Fibroblast of skin of right biceps (primary cell): ENCODE measurements at regions not wholly inside any gene's neighbourhood (a gene's known extent, or its start where the extent isn't known, plus 50 kb on each side); places are given as distances from the start of the nearest gene placed in this dataset.
"Not testable (repeated sequence)": the region's sequence is repeated elsewhere in the genome, so short reads cannot be mapped to it uniquely, and the experiment has no call there.

Experiments
- DNase-seq: peaks from one replicate; pipeline ENCODE4 v3.0.0-alpha.2; 2013

- no peak for DNase-seq
These were observed 501.7 kb downstream of the STK39 start for GRCh38 chr2:167745667-167746066.

- DNase-seq: not testable (repeated sequence)
These were observed 507.5 kb downstream of the STK39 start for GRCh38 chr2:167739921-167740320.

- no peak for DNase-seq
These were observed 513.6 kb downstream of the STK39 start for GRCh38 chr2:167733747-167734146.

GRCh38 chr2:167732326-167732725 lies 515.1 kb downstream of the STK39 start:
- DNase-seq: no peak

GRCh38 chr2:167729911-167730310 lies 517.5 kb downstream of the STK39 start:
- DNase-seq: no peak

GRCh38 chr2:167726788-167727187 lies 520.6 kb downstream of the STK39 start:
- DNase-seq: no peak

- DNase-seq: no peak
These were observed 525.8 kb downstream of the STK39 start for GRCh38 chr2:167721593-167721992.

- DNase-seq: no peak
These were observed 528.0 kb downstream of the STK39 start for GRCh38 chr2:167719410-167719809.

- DNase-seq: no peak
These were observed 528.8 kb downstream of the STK39 start for GRCh38 chr2:167718560-167718959.

- no peak for DNase-seq
These were observed 531.5 kb downstream of the STK39 start for GRCh38 chr2:167715932-167716331.

- not testable (repeated sequence) for DNase-seq
These were observed 531.9 kb downstream of the STK39 start for GRCh38 chr2:167715498-167715897.

GRCh38 chr2:167712275-167712674 lies 535.1 kb downstream of the STK39 start:
- DNase-seq: no peak

GRCh38 chr2:167708998-167709397 lies 538.4 kb downstream of the STK39 start:
- DNase-seq: no peak

- no peak for DNase-seq
These were observed 540.6 kb downstream of the STK39 start for GRCh38 chr2:167706800-167707199.

GRCh38 chr2:167703441-167703840 lies 544.0 kb downstream of the STK39 start:
- DNase-seq: no peak

- no peak for DNase-seq
These were observed 545.2 kb downstream of the STK39 start for GRCh38 chr2:167702227-167702626.

- no peak for DNase-seq
These were observed 545.7 kb downstream of the STK39 start for GRCh38 chr2:167701651-167702050.

GRCh38 chr2:167697948-167698347 lies 549.4 kb downstream of the STK39 start:
- no peak for DNase-seq

GRCh38 chr2:167697194-167697593 lies 550.2 kb downstream of the STK39 start:
- no peak for DNase-seq

GRCh38 chr2:167692936-167693335 lies 554.5 kb downstream of the STK39 start:
- no peak for DNase-seq

- no peak for DNase-seq
These were observed 555.2 kb downstream of the STK39 start for GRCh38 chr2:167692191-167692590.

- DNase-seq: no peak
These were observed 558.0 kb downstream of the STK39 start for GRCh38 chr2:167689444-167689843.

GRCh38 chr2:167686691-167687090 lies 560.7 kb downstream of the STK39 start:
- DNase-seq: no peak

- DNase-seq: no peak
These were observed 566.0 kb downstream of the STK39 start for GRCh38 chr2:167681234-167682015.

GRCh38 chr2:167678158-167678557 lies 569.2 kb downstream of the STK39 start:
- no peak for DNase-seq
